Epidermal melanocyte (primary cell): ENCODE measurements at regions not wholly inside any gene's neighbourhood (a gene's known extent, or its start where the extent isn't known, plus 50 kb on each side); places are given as distances from the start of the nearest gene placed in this dataset.
A peak's percentile ranks its signal among the peaks of the same experiment; 100 is the strongest.

Source experiments
- DNase-seq: peaks from one replicate; pipeline ENCODE4 v3.0.0; 2011; ENCODE audit warnings: low spot score; ENCODE audit not compliant: insufficient read length

GRCh38 chr3:178405531-178405930 is 130.7 kb upstream of the KCNMB2 start:
- no peak for DNase-seq

- DNase-seq = no peak
These were observed 130.0 kb upstream of the KCNMB2 start for GRCh38 chr3:178406206-178406605.

- no peak for DNase-seq
These were observed 120.9 kb upstream of the KCNMB2 start for GRCh38 chr3:178415384-178415783.

- no peak for DNase-seq
These were observed 118.5 kb upstream of the KCNMB2 start for GRCh38 chr3:178417736-178418135.

- DNase-seq = no peak
These were observed 117.2 kb upstream of the KCNMB2 start for GRCh38 chr3:178419071-178419470.

GRCh38 chr3:178420033-178420432 is 116.2 kb upstream of the KCNMB2 start:
- no peak for DNase-seq

GRCh38 chr3:178421069-178421468 is 115.2 kb upstream of the KCNMB2 start:
- no peak for DNase-seq

GRCh38 chr3:178422406-178422805 is 113.8 kb upstream of the KCNMB2 start:
- no peak for DNase-seq

- no peak for DNase-seq
These were observed 108.2 kb upstream of the KCNMB2 start for GRCh38 chr3:178428037-178428436.

- peak; percentile 41 for DNase-seq
These were observed 101.9 kb upstream of the KCNMB2 start for GRCh38 chr3:178434206-178434805.

GRCh38 chr3:178435575-178435974 is 100.7 kb upstream of the KCNMB2 start:
- no peak for DNase-seq

GRCh38 chr3:178436773-178437172 is 99.5 kb upstream of the KCNMB2 start:
- DNase-seq = peak; percentile 54

GRCh38 chr3:178437236-178437635 is 99.0 kb upstream of the KCNMB2 start:
- no peak for DNase-seq

- DNase-seq = no peak
These were observed 96.7 kb upstream of the KCNMB2 start for GRCh38 chr3:178439504-178439903.

- no peak for DNase-seq
These were observed 96.2 kb upstream of the KCNMB2 start for GRCh38 chr3:178440043-178440442.

- no peak for DNase-seq
These were observed 92.6 kb upstream of the KCNMB2 start for GRCh38 chr3:178443634-178444033.

- DNase-seq = no peak
These were observed 91.1 kb upstream of the KCNMB2 start for GRCh38 chr3:178445139-178445538.

- DNase-seq = no peak
These were observed 90.2 kb upstream of the KCNMB2 start for GRCh38 chr3:178446059-178446458.

- DNase-seq = no peak
These were observed 85.8 kb upstream of the KCNMB2 start for GRCh38 chr3:178450476-178450875.

GRCh38 chr3:178451799-178452198 is 84.4 kb upstream of the KCNMB2 start:
- no peak for DNase-seq

GRCh38 chr3:178454726-178455125 is 81.5 kb upstream of the KCNMB2 start:
- no peak for DNase-seq

GRCh38 chr3:178455226-178455625 is 81.0 kb upstream of the KCNMB2 start:
- DNase-seq = no peak

- no peak for DNase-seq
These were observed 80.3 kb upstream of the KCNMB2 start for GRCh38 chr3:178455946-178456345.
